Hepatocyte (in vitro differentiated cells): ENCODE measurements at regions not wholly inside any gene's neighbourhood (a gene's known extent, or its start where the extent isn't known, plus 50 kb on each side); places are given as distances from the start of the nearest gene placed in this dataset.

ENCODE experiments used
- EZH2phosphoT487 ChIP-seq: fragments of 200-600 bp; sonication (generic); IDR thresholded peaks from one replicate; pipeline ENCODE4 v1.6.1; 2018; ENCODE audit warnings: antibody characterized with exemption, mild to moderate bottlenecking, low read depth, moderate library complexity; ENCODE audit not compliant: unreplicated experiment, severe bottlenecking
- TF ChIP-seq, protein P1 (sequence below): fragments of 200-600 bp; sonication (generic); IDR thresholded peaks from 2 replicates; pipeline ENCODE4 v1.5.1; 2016; ENCODE audit warnings: antibody characterized with exemption, mild to moderate bottlenecking; ENCODE audit not compliant: poor library complexity

DNA sequence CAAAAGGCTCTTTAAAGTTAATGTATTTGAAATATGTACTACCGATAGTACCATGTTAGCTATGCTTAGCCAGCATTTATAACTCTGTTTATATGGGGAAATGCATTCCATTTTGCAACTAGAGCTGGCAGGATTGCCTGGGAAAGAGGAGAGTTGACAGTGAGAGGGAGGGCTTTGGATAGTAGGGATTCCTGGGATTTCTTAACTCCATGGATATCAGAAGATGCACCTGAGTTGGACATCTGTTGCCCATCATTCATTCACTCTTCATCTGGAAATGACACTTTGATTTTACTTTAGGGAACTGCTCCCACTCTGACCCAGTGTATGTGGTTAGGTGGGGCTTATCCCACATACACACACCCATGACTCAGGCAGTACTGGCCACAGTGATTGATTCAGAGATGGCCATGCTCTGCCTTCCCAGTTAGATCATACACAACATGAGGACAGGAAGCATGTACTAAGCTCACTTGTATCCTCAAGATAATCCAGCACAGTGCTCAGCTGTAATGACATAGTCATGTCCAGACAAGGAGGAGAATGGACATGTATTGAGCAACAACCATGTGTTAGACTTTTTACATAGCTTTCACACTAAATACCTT lies 248.8 kb downstream of the MREG start:
- TF ChIP-seq, protein P1, sequence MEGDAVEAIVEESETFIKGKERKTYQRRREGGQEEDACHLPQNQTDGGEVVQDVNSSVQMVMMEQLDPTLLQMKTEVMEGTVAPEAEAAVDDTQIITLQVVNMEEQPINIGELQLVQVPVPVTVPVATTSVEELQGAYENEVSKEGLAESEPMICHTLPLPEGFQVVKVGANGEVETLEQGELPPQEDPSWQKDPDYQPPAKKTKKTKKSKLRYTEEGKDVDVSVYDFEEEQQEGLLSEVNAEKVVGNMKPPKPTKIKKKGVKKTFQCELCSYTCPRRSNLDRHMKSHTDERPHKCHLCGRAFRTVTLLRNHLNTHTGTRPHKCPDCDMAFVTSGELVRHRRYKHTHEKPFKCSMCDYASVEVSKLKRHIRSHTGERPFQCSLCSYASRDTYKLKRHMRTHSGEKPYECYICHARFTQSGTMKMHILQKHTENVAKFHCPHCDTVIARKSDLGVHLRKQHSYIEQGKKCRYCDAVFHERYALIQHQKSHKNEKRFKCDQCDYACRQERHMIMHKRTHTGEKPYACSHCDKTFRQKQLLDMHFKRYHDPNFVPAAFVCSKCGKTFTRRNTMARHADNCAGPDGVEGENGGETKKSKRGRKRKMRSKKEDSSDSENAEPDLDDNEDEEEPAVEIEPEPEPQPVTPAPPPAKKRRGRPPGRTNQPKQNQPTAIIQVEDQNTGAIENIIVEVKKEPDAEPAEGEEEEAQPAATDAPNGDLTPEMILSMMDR = no peak
- TF ChIP-seq EZH2phosphoT487 = no peak
